K562 (cell line): ENCODE measurements at regions not wholly inside any gene's neighbourhood (a gene's known extent, or its start where the extent isn't known, plus 50 kb on each side); places are given as distances from the start of the nearest gene placed in this dataset.

ENCODE experiments used
- CEBPZ ChIP-seq: fragments of 150-350 bp; IDR thresholded peaks from 2 replicates; pipeline ENCODE4 v1.6.1; 2014; ENCODE audit warnings: low read depth, mild to moderate bottlenecking, low read length, borderline replicate concordance
- FUS ChIP-seq: fragments of 200-400 bp; formaldehyde crosslinking; optimal IDR thresholded peaks from 2 replicates; pipeline ENCODE3; 2017; ENCODE audit warnings: low read depth, low read length
- NFRKB ChIP-seq: fragments of 450-650 bp; IDR thresholded peaks from 2 replicates; pipeline ENCODE4 v1.6.1; 2016; ENCODE audit warnings: low read depth
- PHF8 ChIP-seq: fragments of 200-600 bp; sonication (generic); IDR thresholded peaks from 2 replicates; pipeline ENCODE4 v1.6.1; 2012; ENCODE audit warnings: mixed run types, mild to moderate bottlenecking, inconsistent platforms, low read length, moderate library complexity, borderline replicate concordance
- RBBP5 ChIP-seq: fragments of 200-600 bp; sonication (generic); IDR thresholded peaks from 2 replicates; pipeline ENCODE4 v1.6.1; 2012; ENCODE audit warnings: borderline replicate concordance, mild to moderate bottlenecking, low read length, control low read depth, inconsistent platforms; ENCODE audit not compliant: insufficient read depth, poor library complexity, severe bottlenecking
- TFAP4 ChIP-seq: sonication (generic); formaldehyde crosslinking; IDR thresholded peaks from 2 replicates; pipeline ENCODE4 v1.8.0; 2022; ENCODE audit warnings: missing genetic modification reagents, mild to moderate bottlenecking, moderate library complexity, borderline replicate concordance
- TGIF2 ChIP-seq: sonication (generic); formaldehyde crosslinking; IDR thresholded peaks from 2 replicates; pipeline ENCODE4 v1.8.1; 2022; ENCODE audit warnings: mild to moderate bottlenecking, missing genetic modification reagents, moderate library complexity
- THRB ChIP-seq: fragments of 450-650 bp; formaldehyde crosslinking; conservative IDR thresholded peaks from 2 replicates; pipeline ENCODE4 v1.4.0; 2022; ENCODE audit warnings: mild to moderate bottlenecking, missing genetic modification characterization

GRCh38 chr1:103208844-103209243 is 100.5 kb upstream of the COL11A1 start (continued):
- TF ChIP-seq CEBPZ (no peak), FUS (no peak), NFRKB (no peak), PHF8 (no peak), TFAP4 (CRISPR knock-in tag) (no peak), RBBP5 (no peak), THRB (no peak), TGIF2 (CRISPR knock-in tag) (no peak)
